ENCODE measurements at regions not wholly inside any gene's neighbourhood (a gene's known extent, or its start where the extent isn't known, plus 50 kb on each side); places are given as distances from the start of the nearest gene placed in this dataset.

DNA sequence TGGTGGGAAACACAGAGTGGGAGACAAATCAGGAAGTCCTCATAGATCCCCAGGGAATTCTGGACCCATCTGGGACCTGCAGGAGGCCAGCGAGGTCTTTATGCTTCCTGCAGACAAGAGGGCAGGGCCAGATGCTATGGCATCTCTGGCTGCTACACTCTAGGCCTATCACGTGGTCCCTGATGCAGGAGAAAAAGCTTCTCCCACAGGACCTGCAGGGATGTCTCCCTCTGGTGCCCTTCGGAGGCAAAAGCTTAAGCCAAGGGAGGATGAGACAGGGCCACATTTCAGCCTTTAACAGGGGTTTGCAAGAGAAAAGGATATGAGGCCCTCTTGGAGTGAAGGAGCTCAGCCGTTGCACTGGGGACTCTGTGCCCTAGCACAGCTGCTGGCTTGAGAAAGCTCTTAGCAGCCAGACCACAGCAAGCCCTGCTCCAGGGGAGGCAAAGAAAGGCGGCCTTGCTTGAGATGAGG is 243.0 kb downstream of the C1orf94 start:
- TF ChIP-seq ZNF8 (CRISPR knock-in tag; IDR thresholded peaks at IDR 0.05): no peak
- TF ChIP-seq, protein P1, sequence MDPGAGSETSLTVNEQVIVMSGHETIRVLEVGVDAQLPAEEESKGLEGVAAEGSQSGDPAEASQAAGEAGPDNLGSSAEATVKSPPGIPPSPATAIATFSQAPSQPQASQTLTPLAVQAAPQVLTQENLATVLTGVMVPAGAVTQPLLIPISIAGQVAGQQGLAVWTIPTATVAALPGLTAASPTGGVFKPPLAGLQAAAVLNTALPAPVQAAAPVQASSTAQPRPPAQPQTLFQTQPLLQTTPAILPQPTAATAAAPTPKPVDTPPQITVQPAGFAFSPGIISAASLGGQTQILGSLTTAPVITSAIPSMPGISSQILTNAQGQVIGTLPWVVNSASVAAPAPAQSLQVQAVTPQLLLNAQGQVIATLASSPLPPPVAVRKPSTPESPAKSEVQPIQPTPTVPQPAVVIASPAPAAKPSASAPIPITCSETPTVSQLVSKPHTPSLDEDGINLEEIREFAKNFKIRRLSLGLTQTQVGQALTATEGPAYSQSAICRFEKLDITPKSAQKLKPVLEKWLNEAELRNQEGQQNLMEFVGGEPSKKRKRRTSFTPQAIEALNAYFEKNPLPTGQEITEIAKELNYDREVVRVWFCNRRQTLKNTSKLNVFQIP (CRISPR knock-in tag; IDR thresholded peaks at IDR 0.05; ENCODE audit: borderline replicate concordance, low read depth): no peak
- no peak for ATAC-seq

DNA sequence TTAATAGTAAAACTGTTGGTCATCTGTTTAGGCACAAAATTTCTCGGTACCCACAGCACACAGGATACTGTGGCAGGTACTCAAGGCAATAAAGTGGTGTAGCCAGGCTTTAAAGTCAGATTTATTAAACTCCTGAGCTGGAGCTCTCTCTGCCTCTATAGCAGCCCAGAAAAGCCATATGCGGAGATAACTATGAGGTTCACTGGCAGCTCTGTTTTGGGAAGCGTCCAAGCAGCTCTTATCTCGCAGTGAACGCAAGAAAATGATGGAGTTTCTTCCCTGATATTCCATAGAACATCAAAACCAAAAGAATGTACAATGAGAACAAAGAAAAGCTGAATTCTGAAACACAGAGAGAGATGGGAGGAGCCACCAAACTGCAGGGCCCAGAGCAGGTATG is 248.3 kb downstream of the C1orf94 start:
- ATAC-seq: no peak
- TF ChIP-seq, protein P2, sequence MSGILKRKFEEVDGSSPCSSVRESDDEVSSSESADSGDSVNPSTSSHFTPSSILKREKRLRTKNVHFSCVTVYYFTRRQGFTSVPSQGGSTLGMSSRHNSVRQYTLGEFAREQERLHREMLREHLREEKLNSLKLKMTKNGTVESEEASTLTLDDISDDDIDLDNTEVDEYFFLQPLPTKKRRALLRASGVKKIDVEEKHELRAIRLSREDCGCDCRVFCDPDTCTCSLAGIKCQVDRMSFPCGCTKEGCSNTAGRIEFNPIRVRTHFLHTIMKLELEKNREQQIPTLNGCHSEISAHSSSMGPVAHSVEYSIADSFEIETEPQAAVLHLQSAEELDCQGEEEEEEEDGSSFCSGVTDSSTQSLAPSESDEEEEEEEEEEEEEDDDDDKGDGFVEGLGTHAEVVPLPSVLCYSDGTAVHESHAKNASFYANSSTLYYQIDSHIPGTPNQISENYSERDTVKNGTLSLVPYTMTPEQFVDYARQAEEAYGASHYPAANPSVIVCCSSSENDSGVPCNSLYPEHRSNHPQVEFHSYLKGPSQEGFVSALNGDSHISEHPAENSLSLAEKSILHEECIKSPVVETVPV (CRISPR knock-in tag; IDR thresholded peaks at IDR 0.05): no peak
- no peak for TF ChIP-seq PPARA (CRISPR knock-in tag; IDR thresholded peaks at IDR 0.05; ENCODE audit: borderline replicate concordance)
- TF ChIP-seq ZNF70 (CRISPR knock-in tag; IDR thresholded peaks at IDR 0.05): no peak
- no peak for TF ChIP-seq ZNF565 (CRISPR knock-in tag; conservative IDR thresholded peaks at IDR 0.05; ENCODE audit: low read depth)
- TF ChIP-seq ZC3H10 (CRISPR knock-in tag; IDR thresholded peaks at IDR 0.05): no peak
- TF ChIP-seq, protein P3, sequence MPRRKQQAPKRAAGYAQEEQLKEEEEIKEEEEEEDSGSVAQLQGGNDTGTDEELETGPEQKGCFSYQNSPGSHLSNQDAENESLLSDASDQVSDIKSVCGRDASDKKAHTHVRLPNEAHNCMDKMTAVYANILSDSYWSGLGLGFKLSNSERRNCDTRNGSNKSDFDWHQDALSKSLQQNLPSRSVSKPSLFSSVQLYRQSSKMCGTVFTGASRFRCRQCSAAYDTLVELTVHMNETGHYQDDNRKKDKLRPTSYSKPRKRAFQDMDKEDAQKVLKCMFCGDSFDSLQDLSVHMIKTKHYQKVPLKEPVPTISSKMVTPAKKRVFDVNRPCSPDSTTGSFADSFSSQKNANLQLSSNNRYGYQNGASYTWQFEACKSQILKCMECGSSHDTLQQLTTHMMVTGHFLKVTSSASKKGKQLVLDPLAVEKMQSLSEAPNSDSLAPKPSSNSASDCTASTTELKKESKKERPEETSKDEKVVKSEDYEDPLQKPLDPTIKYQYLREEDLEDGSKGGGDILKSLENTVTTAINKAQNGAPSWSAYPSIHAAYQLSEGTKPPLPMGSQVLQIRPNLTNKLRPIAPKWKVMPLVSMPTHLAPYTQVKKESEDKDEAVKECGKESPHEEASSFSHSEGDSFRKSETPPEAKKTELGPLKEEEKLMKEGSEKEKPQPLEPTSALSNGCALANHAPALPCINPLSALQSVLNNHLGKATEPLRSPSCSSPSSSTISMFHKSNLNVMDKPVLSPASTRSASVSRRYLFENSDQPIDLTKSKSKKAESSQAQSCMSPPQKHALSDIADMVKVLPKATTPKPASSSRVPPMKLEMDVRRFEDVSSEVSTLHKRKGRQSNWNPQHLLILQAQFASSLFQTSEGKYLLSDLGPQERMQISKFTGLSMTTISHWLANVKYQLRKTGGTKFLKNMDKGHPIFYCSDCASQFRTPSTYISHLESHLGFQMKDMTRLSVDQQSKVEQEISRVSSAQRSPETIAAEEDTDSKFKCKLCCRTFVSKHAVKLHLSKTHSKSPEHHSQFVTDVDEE (CRISPR knock-in tag; IDR thresholded peaks at IDR 0.05): no peak
- TF ChIP-seq CREB5 (CRISPR knock-in tag; IDR thresholded peaks at IDR 0.05; ENCODE audit: low read depth): no peak
- TF ChIP-seq ESRRG (CRISPR knock-in tag; IDR thresholded peaks at IDR 0.05): no peak

DNA sequence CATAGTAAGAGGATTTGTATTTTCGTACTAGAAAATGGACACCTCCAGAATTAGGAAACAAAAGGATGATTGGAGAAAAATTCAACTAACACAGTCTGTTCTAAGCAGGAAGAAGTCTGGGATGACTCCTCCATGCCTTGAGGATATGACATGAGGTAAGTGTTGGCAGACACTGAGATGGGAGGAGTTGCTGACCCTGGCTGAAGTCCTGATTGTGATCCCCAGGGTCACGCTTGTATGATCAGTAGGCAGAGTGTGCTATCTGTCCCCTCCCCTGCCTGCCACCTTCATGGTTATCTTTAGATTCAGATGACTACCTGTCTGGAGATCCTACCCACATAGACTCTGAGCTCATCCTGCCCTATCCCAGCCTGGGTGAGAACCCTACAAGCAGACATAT is 249.1 kb downstream of the C1orf94 start:
- TF ChIP-seq CREB5 (CRISPR knock-in tag; IDR thresholded peaks at IDR 0.05; ENCODE audit: low read depth): no peak
- TF ChIP-seq, protein P2 (CRISPR knock-in tag; IDR thresholded peaks at IDR 0.05): no peak
- TF ChIP-seq OSR1 (CRISPR knock-in tag; IDR thresholded peaks at IDR 0.05): no peak
- TF ChIP-seq, protein P4, sequence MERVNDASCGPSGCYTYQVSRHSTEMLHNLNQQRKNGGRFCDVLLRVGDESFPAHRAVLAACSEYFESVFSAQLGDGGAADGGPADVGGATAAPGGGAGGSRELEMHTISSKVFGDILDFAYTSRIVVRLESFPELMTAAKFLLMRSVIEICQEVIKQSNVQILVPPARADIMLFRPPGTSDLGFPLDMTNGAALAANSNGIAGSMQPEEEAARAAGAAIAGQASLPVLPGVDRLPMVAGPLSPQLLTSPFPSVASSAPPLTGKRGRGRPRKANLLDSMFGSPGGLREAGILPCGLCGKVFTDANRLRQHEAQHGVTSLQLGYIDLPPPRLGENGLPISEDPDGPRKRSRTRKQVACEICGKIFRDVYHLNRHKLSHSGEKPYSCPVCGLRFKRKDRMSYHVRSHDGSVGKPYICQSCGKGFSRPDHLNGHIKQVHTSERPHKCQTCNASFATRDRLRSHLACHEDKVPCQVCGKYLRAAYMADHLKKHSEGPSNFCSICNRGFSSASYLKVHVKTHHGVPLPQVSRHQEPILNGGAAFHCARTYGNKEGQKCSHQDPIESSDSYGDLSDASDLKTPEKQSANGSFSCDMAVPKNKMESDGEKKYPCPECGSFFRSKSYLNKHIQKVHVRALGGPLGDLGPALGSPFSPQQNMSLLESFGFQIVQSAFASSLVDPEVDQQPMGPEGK (CRISPR knock-in tag; IDR thresholded peaks at IDR 0.05; ENCODE audit: borderline replicate concordance): no peak
- TF ChIP-seq ZC3H10 (CRISPR knock-in tag; IDR thresholded peaks at IDR 0.05): no peak
- TF ChIP-seq ZFP30 (CRISPR knock-in tag; IDR thresholded peaks at IDR 0.05): no peak
- no peak for ATAC-seq

DNA sequence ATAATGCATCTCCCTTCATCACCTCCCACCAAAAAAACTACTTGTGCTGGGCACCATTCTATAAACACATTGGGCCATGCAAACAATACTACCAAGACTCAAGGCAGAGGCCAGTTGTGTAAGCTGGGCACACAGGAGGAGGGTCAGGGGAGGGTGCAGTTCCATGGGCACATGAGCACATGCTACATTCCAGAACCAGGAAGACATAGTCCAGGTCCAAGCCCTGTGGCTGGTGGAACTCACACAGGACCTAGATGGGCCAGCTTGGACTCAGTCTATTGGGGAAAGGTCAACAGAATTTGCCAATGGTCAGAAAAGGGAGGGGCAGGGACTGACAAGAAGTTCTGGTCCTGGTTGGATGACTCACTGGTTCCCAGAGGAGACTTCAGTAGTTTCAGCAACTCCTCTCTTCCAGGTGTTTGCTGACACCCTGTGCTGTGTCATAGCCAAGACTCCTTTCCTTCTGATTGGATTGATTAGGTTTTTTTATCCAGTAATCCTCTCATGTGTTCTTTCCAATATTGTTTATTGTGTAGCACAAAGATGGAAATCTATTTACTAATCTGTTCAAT is 249.7 kb downstream of the C1orf94 start:
- no peak for ATAC-seq
- TF ChIP-seq ZNF565 (CRISPR knock-in tag; conservative IDR thresholded peaks at IDR 0.05; ENCODE audit: low read depth) (no peak), ARNTL (CRISPR knock-in tag; IDR thresholded peaks at IDR 0.05; ENCODE audit: borderline replicate concordance, low read depth) (no peak), TOX (CRISPR knock-in tag; IDR thresholded peaks at IDR 0.05; ENCODE audit: borderline replicate concordance) (no peak), ZC3H10 (CRISPR knock-in tag; IDR thresholded peaks at IDR 0.05) (no peak)
